ENCODE measurements at regions not wholly inside any gene's neighbourhood (a gene's known extent, or its start where the extent isn't known, plus 50 kb on each side); places are given as distances from the start of the nearest gene placed in this dataset.

GRCh38 chr4:152164561-152164960 lies 371.3 kb downstream of the FBXW7 start:
- ATAC-seq (no peak), DNase-seq (no peak)
- Mint-ChIP-seq H3K27ac (no peak overlapping the region), H3K4me1 (no peaks in the 10 kb centered on the region), H3K27me3 (no peaks in the 10 kb centered on the region), H3K4me3 (no peak overlapping the region), H3K9me3 (no peaks in the 10 kb centered on the region)

- Mint-ChIP-seq H3K4me1 (peaks cover 14% of the 10 kb centered on the region), H3K9me3 (no peaks in the 10 kb centered on the region), H3K27ac (no peak overlapping the region), H3K27me3 (no peaks in the 10 kb centered on the region), H3K4me3 (no peak overlapping the region)
- no peak for DNase-seq
- ATAC-seq: no peak
Measured at GRCh38 chr4:152162331-152162697, 373.6 kb downstream of the FBXW7 start.

DNA sequence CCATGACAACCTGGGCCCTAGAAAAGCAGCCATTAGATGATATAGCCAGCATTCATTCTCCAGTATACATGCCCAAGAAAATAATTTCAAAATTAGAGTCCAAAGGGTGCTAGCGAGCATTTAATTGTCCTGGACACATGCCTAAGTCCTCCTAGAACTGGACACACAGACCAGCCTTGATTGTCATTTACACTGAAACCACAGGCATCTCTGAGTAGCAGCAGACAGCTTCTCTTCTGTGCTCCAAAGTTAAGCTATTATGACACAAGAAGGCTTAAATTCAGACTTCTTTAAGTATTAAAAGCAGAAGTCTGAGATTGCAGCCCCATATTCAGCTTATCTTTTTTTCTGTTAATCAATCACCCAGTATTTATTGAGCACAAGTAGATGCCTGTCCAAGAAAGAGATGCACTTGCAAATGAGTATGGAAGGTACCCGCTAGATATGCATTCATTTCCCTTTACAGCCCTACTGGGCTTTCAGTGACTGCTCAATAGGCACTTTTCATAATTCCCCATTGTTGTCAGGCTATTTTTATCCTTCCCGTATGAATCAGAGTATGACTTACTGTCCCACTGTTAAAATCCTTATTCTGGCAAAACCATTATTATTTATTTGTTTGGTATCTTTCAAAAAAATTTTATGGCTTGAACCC lies 374.1 kb downstream of the FBXW7 start:
- H3K4me3 Mint-ChIP-seq: no peak overlapping the region
- H3K27me3 Mint-ChIP-seq: no peaks in the 10 kb centered on the region
- no peak overlapping the region for H3K27ac Mint-ChIP-seq
- ATAC-seq (no peak), DNase-seq (no peak)
- peaks cover 18% of the 10 kb centered on the region for H3K4me1 Mint-ChIP-seq
- H3K9me3 Mint-ChIP-seq: no peaks in the 10 kb centered on the region

DNA sequence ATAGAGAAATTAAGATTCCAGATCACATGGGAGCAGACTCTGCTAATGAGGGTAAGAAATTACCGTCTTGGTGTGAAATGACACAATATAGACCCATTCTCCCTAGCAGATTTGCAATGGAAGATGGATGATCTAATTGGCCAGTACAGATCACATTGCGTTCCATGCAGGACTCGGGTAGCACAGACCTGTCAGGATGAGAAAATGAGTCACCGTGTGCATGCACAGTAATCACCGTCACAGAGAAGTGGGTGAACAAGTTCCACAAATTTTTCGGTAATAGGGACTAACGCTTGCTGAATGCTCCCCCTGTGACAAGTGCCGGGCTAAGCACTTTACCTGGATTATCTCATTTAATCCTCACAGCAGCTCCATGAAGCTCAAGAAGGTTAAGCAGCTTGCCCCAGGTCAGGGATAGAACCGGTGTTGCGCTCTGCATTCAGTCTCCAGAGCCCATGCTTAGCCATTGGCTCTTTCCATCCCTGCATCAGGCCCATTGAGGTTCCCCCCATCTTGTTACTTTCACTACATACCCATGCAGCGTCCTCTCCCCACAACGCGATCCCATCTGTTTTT lies 375.6 kb downstream of the FBXW7 start:
- no peaks in the 10 kb centered on the region for H3K9me3 Mint-ChIP-seq
- no peak overlapping the region for H3K4me3 Mint-ChIP-seq
- ATAC-seq (no peak), DNase-seq (no peak)
- no peak overlapping the region for H3K27ac Mint-ChIP-seq
- H3K4me1 Mint-ChIP-seq: peaks cover 18% of the 10 kb centered on the region
- no peaks in the 10 kb centered on the region for H3K27me3 Mint-ChIP-seq

- H3K27ac Mint-ChIP-seq: no peak overlapping the region
- DNase-seq (no peak), ATAC-seq (no peak)
- H3K9me3 Mint-ChIP-seq: no peaks in the 10 kb centered on the region
- H3K4me3 Mint-ChIP-seq: no peak overlapping the region
- peaks cover 22% of the 10 kb centered on the region for H3K4me1 Mint-ChIP-seq
- no peaks in the 10 kb centered on the region for H3K27me3 Mint-ChIP-seq
Measured at GRCh38 chr4:152159773-152160172, 376.1 kb downstream of the FBXW7 start.

- H3K9me3 Mint-ChIP-seq: no peaks in the 10 kb centered on the region
- ATAC-seq (no peak), DNase-seq (no peak)
- H3K4me3 Mint-ChIP-seq: no peak overlapping the region
- H3K27ac Mint-ChIP-seq: no peak overlapping the region
- peaks cover 31% of the 10 kb centered on the region for H3K4me1 Mint-ChIP-seq
- no peaks in the 10 kb centered on the region for H3K27me3 Mint-ChIP-seq
Measured at GRCh38 chr4:152158225-152158624, 377.7 kb downstream of the FBXW7 start.

- Mint-ChIP-seq H3K4me1 (peaks cover 31% of the 10 kb centered on the region), H3K27ac (no peak overlapping the region), H3K27me3 (no peaks in the 10 kb centered on the region), H3K9me3 (no peaks in the 10 kb centered on the region), H3K4me3 (no peak overlapping the region)
- no peak for DNase-seq
- ATAC-seq: no peak
Measured at GRCh38 chr4:152157629-152158028, 378.3 kb downstream of the FBXW7 start.

- Mint-ChIP-seq H3K9me3 (no peaks in the 10 kb centered on the region), H3K27ac (no peak overlapping the region), H3K4me3 (no peak overlapping the region), H3K27me3 (no peaks in the 10 kb centered on the region), H3K4me1 (peaks cover 31% of the 10 kb centered on the region)
- ATAC-seq (no peak), DNase-seq (no peak)
Measured at GRCh38 chr4:152156442-152156841, 379.4 kb downstream of the FBXW7 start.

- H3K27me3 Mint-ChIP-seq: no peaks in the 10 kb centered on the region
- no peak for ATAC-seq
- H3K27ac Mint-ChIP-seq: no peak overlapping the region
- DNase-seq: no peak
- no peaks in the 10 kb centered on the region for H3K9me3 Mint-ChIP-seq
- peaks cover 31% of the 10 kb centered on the region for H3K4me1 Mint-ChIP-seq
- H3K4me3 Mint-ChIP-seq: no peak overlapping the region
Measured at GRCh38 chr4:152155070-152155469, 380.8 kb downstream of the FBXW7 start.

- H3K4me1 Mint-ChIP-seq: peaks cover 31% of the 10 kb centered on the region
Measured at GRCh38 chr4:152154433-152154832, 381.5 kb downstream of the FBXW7 start.

GRCh38 chr4:152153476-152154270 lies 382.2 kb downstream of the FBXW7 start:
- no peaks in the 10 kb centered on the region for H3K27me3 Mint-ChIP-seq
- H3K9me3 Mint-ChIP-seq: no peaks in the 10 kb centered on the region
- H3K4me1 Mint-ChIP-seq: peaks cover 31% of the 10 kb centered on the region
- DNase-seq (no peak), ATAC-seq (no peak)
- H3K27ac Mint-ChIP-seq: no peak overlapping the region
- H3K4me3 Mint-ChIP-seq: no peak overlapping the region

More at GRCh38 chr4:152154433-152154832, 381.5 kb downstream of the FBXW7 start:
- Mint-ChIP-seq H3K27me3 (no peaks in the 10 kb centered on the region), H3K27ac (no peak overlapping the region), H3K9me3 (no peaks in the 10 kb centered on the region), H3K4me3 (no peak overlapping the region)
- ATAC-seq (no peak), DNase-seq (no peak)

GRCh38 chr4:152150214-152150613 lies 385.7 kb downstream of the FBXW7 start:
- no peak for DNase-seq
- Mint-ChIP-seq H3K9me3 (peaks cover 15 to 17% of the 10 kb centered on the region in 2 donors), H3K27me3 (no peaks in the 10 kb centered on the region), H3K27ac (peak overlapping the region in 1 of 2 donors; percentile 12), H3K4me3 (no peak overlapping the region), H3K4me1 (peaks cover 13% of the 10 kb centered on the region)
- no peak for ATAC-seq

DNA sequence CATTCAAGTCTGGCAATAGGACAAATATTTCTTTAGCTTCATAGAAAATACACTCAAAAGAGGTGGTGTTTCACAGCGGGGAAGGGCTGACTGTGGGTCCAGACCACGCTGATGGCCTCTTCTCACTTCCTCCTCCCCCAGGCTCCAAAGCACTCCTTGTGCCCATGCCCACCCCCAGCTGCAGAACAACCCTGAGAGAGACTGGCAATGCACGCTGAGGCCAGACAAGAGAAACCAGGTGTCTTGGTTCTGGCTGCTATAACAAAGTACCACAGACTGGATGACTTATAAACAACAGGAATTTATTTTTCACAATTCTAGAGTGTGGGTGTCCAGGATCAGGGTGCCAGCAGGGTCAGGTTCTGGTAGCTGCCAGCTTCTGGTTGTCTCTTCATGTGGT lies 386.1 kb downstream of the FBXW7 start:
- peaks cover 18 to 22% of the 10 kb centered on the region in 2 donors for H3K9me3 Mint-ChIP-seq
- DNase-seq (no peak), ATAC-seq (no peak)
- no peaks in the 10 kb centered on the region for H3K27me3 Mint-ChIP-seq
- no peak overlapping the region for H3K4me3 Mint-ChIP-seq
- no peak overlapping the region for H3K27ac Mint-ChIP-seq
- H3K4me1 Mint-ChIP-seq: peaks cover 9% of the 10 kb centered on the region

DNA sequence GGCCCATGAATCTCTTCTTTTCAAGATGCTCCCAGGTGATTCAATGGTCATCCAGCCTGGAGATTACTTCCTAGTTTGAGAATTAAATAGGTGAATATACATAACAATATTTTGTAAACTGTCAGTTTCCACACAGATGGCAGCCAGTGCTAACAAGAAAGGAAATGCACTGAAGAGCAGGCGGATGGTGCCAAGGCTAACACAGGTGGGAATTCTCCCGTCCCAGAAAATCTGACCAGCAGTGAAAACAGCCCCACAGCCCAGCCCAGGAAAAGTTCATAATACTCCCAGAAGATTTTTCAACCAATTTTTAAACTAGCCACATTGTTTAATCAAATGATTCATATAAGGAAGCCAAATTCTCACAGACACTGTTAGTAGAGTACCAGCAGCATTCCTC lies 387.2 kb upstream of the GATB start:
- ATAC-seq: no peak
- H3K4me3 Mint-ChIP-seq: no peak overlapping the region
- peaks cover 23 to 34% of the 10 kb centered on the region in 2 donors for H3K9me3 Mint-ChIP-seq
- no peak overlapping the region for H3K27ac Mint-ChIP-seq
- no peaks in the 10 kb centered on the region for H3K27me3 Mint-ChIP-seq
- DNase-seq: no peak
- H3K4me1 Mint-ChIP-seq: no peaks in the 10 kb centered on the region

DNA sequence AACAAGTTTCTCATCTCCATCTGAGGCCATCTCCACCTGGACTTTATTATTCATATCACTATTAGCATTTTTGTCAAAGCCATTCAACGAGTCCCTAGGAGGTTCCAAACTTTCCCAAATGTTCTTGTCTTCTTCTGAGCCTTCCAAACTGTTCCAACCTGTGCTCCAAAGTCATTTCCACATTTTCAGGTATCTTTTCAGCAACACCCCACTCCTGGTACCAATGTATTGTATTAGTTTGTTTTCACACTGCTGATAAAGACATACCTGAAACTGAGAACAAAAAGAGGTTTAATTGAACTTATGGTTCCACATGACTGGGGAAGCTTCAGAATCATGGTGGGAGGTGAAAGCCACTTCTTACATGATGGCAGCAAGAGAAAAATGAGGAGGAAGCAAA lies 385.4 kb upstream of the GATB start:
- H3K9me3 Mint-ChIP-seq: peaks cover 23 to 34% of the 10 kb centered on the region in 2 donors
- H3K27me3 Mint-ChIP-seq: no peaks in the 10 kb centered on the region
- H3K4me3 Mint-ChIP-seq: no peak overlapping the region
- H3K27ac Mint-ChIP-seq: no peak overlapping the region
- DNase-seq (no peak), ATAC-seq (no peak)
- no peaks in the 10 kb centered on the region for H3K4me1 Mint-ChIP-seq

GRCh38 chr4:152143806-152144205 lies 383.0 kb upstream of the GATB start:
- no peak overlapping the region for H3K27ac Mint-ChIP-seq
- no peak overlapping the region for H3K4me3 Mint-ChIP-seq
- DNase-seq: no peak
- H3K4me1 Mint-ChIP-seq: peaks cover 3% of the 10 kb centered on the region
- ATAC-seq: no peak
- H3K9me3 Mint-ChIP-seq: peaks cover 23 to 34% of the 10 kb centered on the region in 2 donors
- no peaks in the 10 kb centered on the region for H3K27me3 Mint-ChIP-seq

Measured in stimulated activated naive CD8-positive, alpha-beta T cell treated with anti-CD3 and anti-CD28 coated beads, Interleukin-15, amount 100 ng/mL, for 72 hours (primary cell).